ENCODE measurements at regions not wholly inside any gene's neighbourhood (a gene's known extent, or its start where the extent isn't known, plus 50 kb on each side); places are given as distances from the start of the nearest gene placed in this dataset.

- intact Hi-C loops (cut with DNase I, micrococcal nuclease): no loop called here
- Histone ChIP-seq H3K27ac (ENCODE audit: low read depth in 1 of 2, low read length in 2 of 2) (no peak overlapping the region), H3K27me3 (ENCODE audit: control insufficient read depth in 1 of 2, insufficient read depth in 2 of 2, low read length in 2 of 2) (no peaks in the 10 kb centered on the region), H3K36me3 (ENCODE audit: insufficient read depth, low read length) (no peaks in the 10 kb centered on the region), H3K4me3 (ENCODE audit: low read length) (no peak overlapping the region), H3K9me3 (ENCODE audit: control insufficient read depth in 1 of 2, insufficient read depth in 1 of 2, low read length in 2 of 2) (no peaks in the 10 kb centered on the region), H3K4me1 (ENCODE audit: insufficient read depth, low read length) (no peaks in the 10 kb centered on the region)
- no peak overlapping the region for H3K4me3 Mint-ChIP-seq
- peak in 1 of 14 experiments; percentile 8 for DNase-seq
- POLR2A ChIA-PET: no interaction called here
- H3K27ac Mint-ChIP-seq: no peak overlapping the region
- no peak for ATAC-seq (ENCODE audit: poor library complexity)
- no peaks in the 10 kb centered on the region for H3K36me3 Mint-ChIP-seq (ENCODE audit: low read depth)
- H3K27me3 Mint-ChIP-seq: no peaks in the 10 kb centered on the region
- H3K9me3 Mint-ChIP-seq: no peaks in the 10 kb centered on the region
- H3K4me1 Mint-ChIP-seq (ENCODE audit: low read depth): no peaks in the 10 kb centered on the region
- TF ChIP-seq, protein P1, sequence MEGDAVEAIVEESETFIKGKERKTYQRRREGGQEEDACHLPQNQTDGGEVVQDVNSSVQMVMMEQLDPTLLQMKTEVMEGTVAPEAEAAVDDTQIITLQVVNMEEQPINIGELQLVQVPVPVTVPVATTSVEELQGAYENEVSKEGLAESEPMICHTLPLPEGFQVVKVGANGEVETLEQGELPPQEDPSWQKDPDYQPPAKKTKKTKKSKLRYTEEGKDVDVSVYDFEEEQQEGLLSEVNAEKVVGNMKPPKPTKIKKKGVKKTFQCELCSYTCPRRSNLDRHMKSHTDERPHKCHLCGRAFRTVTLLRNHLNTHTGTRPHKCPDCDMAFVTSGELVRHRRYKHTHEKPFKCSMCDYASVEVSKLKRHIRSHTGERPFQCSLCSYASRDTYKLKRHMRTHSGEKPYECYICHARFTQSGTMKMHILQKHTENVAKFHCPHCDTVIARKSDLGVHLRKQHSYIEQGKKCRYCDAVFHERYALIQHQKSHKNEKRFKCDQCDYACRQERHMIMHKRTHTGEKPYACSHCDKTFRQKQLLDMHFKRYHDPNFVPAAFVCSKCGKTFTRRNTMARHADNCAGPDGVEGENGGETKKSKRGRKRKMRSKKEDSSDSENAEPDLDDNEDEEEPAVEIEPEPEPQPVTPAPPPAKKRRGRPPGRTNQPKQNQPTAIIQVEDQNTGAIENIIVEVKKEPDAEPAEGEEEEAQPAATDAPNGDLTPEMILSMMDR (IDR thresholded peaks at IDR 0.05): no peak
- CTCF ChIA-PET: interaction anchor here (0.7 kb wide), 1 partner anchor 23 kb away, joined by 3 read pairs; no protein-coding TSS in a partner anchor
These were observed 606.9 kb upstream of the KCNMB2 start for GRCh38 chr3:177929310-177929709.

DNA sequence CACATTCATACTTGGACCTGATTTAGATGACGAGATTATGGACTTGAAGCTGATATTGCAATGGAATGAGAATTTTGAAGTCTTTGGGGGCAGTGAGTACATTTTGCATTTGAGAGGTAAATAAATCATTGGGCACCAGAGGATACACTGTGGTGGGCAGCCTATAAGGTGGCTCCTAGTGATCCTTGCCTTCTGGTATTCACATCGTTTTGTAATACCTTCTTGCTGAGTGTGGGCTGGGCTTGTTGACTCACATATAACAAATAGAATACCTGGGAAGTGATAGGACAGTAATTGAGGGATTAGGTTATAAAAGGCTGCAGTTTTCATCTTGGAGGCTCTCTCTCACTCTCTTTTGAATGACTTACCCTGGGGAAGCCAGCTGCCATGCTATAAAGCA lies 605.5 kb upstream of the KCNMB2 start:
- Mint-ChIP-seq H3K9me3 (no peaks in the 10 kb centered on the region), H3K36me3 (ENCODE audit: low read depth) (no peaks in the 10 kb centered on the region)

GRCh38 chr3:177931346-177931745 lies 604.9 kb upstream of the KCNMB2 start:
- no peaks in the 10 kb centered on the region for H3K36me3 Mint-ChIP-seq (ENCODE audit: low read depth)
- no peaks in the 10 kb centered on the region for H3K4me1 Mint-ChIP-seq (ENCODE audit: low read depth)
- ChIA-PET CTCF (no interaction called here), POLR2A (no interaction called here)
- H3K4me3 ChIP-seq (ENCODE audit: low read length): no peak overlapping the region
- H3K9me3 Mint-ChIP-seq: no peaks in the 10 kb centered on the region
- no peak overlapping the region for H3K27ac ChIP-seq (ENCODE audit: low read depth in 1 of 2, low read length in 2 of 2)
- DNase-seq (no peak), ATAC-seq (ENCODE audit: poor library complexity) (no peak)
- H3K36me3 ChIP-seq (ENCODE audit: insufficient read depth, low read length): no peaks in the 10 kb centered on the region
- no peaks in the 10 kb centered on the region for H3K9me3 ChIP-seq (ENCODE audit: control insufficient read depth in 1 of 2, insufficient read depth in 1 of 2, low read length in 2 of 2)
- H3K27me3 Mint-ChIP-seq: no peaks in the 10 kb centered on the region
- H3K4me3 Mint-ChIP-seq: no peak overlapping the region
- TF ChIP-seq, protein P1 (IDR thresholded peaks at IDR 0.05): no peak
- no peaks in the 10 kb centered on the region for H3K4me1 ChIP-seq (ENCODE audit: insufficient read depth, low read length)
- intact Hi-C loops (cut with DNase I, micrococcal nuclease): no loop called here
- H3K27ac Mint-ChIP-seq: no peak overlapping the region
- no peaks in the 10 kb centered on the region for H3K27me3 ChIP-seq (ENCODE audit: control insufficient read depth in 1 of 2, insufficient read depth in 2 of 2, low read length in 2 of 2)

More for the DNA sequence above, 605.5 kb upstream of the KCNMB2 start:
- ChIA-PET POLR2A (interaction anchor here (0.6 kb wide), 1 partner anchor 22 kb away, joined by 3 read pairs; no protein-coding TSS in a partner anchor), CTCF (no interaction called here)
- H3K4me3 Mint-ChIP-seq: no peak overlapping the region
- DNase-seq (no peak), ATAC-seq (ENCODE audit: poor library complexity) (no peak)
- TF ChIP-seq, protein P1 (IDR thresholded peaks at IDR 0.05): no peak
- no peak overlapping the region for H3K27ac ChIP-seq (ENCODE audit: low read depth in 1 of 2, low read length in 2 of 2)
- no peaks in the 10 kb centered on the region for H3K4me1 ChIP-seq (ENCODE audit: insufficient read depth, low read length)
- no peaks in the 10 kb centered on the region for H3K27me3 Mint-ChIP-seq
- H3K27me3 ChIP-seq (ENCODE audit: control insufficient read depth in 1 of 2, insufficient read depth in 2 of 2, low read length in 2 of 2): no peaks in the 10 kb centered on the region
- no peaks in the 10 kb centered on the region for H3K4me1 Mint-ChIP-seq (ENCODE audit: low read depth)
- no peak overlapping the region for H3K4me3 ChIP-seq (ENCODE audit: low read length)
- H3K27ac Mint-ChIP-seq: no peak overlapping the region
- H3K9me3 ChIP-seq (ENCODE audit: control insufficient read depth in 1 of 2, insufficient read depth in 1 of 2, low read length in 2 of 2): no peaks in the 10 kb centered on the region
- intact Hi-C loops (cut with DNase I, micrococcal nuclease): no loop called here
- no peaks in the 10 kb centered on the region for H3K36me3 ChIP-seq (ENCODE audit: insufficient read depth, low read length)
